ENCODE measurements at regions not wholly inside any gene's neighbourhood (a gene's known extent, or its start where the extent isn't known, plus 50 kb on each side); places are given as distances from the start of the nearest gene placed in this dataset.

DNA sequence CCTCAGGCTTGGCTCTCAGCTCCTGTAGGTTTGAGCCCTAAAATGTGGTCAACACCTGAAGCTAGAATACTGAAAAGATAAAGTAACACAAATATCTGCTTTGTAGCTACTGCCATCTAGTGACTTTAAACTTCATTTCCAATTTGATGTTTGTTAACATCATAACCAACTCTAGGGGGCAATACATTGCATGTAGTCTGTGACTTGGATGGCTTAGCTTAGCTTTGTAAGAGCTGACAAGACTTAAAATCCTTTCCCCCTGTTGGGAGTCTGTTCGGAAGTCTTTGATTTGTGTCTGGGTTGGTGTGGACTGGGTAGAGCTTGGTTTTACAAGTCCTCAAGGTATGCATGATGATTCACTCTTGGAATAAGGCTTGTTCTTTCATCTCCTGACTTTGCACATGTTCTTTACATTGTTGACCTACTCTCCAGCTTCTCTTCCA is 51.7 kb downstream of the SCN11A start:
- DNase-seq (ENCODE audit: low read depth), result peak; percentile 53

DNA sequence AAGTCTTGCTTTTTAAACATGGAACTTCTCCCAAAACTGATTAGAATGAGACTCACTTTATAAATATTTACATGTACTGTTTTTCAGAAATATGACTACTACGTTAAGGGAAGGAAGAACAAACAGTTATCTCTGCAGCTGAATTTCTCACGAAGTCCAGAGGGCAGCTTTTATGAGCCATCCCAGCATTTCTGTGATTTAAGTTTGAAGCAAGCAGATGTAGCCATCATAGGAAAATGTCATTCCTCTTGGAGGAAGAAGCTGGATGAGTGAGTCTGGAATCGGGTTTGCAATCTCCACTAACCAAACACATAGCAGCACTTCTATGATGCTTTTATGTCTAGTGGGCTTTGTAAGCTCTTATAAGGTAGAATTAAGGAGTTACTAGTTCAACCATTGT is 53.7 kb downstream of the SCN11A start:
- no peak for DNase-seq (ENCODE audit: low read depth)

DNA sequence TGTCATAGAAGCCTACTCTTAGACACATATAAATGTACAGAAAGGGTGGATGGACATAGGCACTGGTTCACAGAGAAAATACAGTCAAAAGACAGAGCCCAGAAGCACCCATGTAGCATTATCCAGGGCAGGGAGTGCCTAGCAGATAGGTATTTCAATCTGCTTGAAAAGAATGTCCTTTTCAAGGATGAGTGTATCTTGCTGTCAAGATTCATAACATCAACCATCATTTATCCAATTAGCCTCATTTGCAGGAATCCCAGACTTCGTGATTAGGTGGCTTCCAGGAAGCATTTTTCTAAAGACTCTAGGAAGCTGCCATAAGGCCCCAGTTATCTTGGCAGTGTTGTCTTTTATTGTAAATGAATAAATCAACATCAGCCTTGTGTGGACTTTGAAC is 55.6 kb downstream of the SCN11A start:
- no peak for DNase-seq (ENCODE audit: low read depth)

DNA sequence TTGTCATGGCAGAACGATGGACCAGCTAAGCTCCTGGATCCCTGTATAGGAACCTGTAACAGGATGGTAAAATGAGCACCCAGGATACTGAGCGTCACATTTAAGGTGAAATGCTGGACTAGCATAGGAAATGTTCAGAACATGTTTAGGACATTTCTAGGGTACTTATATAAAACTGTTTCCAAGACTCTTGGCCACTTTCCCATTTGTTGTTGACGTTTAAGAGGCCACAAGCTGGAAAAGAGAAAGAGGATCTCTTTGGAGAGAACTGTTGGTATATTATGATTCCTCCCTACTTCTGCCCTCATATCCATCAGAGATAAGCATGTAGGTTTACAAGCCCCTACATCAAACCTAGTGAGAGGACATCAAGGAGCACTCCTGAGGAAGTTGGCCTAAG is 57.5 kb downstream of the SCN11A start:
- DNase-seq (ENCODE audit: low read depth), result no peak

DNA sequence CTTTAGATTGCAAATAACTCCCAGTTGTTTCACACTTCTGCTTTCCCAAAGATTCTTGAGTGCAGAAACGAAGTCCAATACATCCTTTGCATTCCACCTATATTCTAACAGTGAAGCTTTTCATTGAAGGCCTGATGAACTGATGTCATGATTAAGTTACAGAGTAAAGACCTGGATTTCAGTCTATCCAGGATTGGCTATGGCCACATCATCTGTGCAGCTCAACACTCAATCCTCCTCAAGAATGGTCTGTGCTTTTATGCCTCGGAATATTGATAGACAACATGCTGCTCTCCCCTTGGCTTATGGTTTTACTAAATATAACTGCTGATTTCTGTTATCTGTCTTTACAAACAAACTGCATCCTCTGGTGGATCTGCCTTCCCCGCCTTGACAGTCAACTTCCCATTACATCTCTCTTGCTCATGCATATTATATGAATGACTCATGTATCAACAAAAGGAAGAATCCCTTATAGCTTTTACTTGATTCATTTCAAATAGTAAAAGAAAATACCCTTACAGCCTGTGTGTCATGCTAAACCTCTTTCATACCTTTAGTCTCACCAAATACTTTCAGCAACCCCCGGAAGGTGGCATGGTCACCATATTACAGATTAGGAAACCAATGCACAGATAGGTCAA is 59.5 kb downstream of the SCN11A start:
- DNase-seq (ENCODE audit: low read depth), result peak; percentile 39

DNA sequence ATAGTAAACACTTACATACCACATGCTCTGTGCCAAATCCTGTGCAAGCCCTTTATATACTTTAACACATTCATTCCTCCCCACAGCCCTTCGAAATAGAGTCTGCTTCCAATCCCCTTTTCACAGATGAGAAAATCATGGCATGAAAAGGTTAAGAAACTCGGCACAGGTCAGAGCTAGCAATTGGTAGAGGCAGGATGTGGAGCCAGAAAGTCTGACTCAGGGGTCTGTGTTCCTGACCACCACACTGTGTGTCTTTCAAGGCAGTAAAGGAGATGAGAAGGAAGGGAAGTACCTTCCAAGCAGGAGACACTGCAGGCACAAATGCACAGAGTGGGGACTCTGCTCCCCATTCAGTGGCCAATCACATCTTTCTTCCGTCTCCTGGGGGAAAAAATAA is 61.1 kb downstream of the SCN11A start:
- no peak for DNase-seq (ENCODE audit: low read depth)

DNA sequence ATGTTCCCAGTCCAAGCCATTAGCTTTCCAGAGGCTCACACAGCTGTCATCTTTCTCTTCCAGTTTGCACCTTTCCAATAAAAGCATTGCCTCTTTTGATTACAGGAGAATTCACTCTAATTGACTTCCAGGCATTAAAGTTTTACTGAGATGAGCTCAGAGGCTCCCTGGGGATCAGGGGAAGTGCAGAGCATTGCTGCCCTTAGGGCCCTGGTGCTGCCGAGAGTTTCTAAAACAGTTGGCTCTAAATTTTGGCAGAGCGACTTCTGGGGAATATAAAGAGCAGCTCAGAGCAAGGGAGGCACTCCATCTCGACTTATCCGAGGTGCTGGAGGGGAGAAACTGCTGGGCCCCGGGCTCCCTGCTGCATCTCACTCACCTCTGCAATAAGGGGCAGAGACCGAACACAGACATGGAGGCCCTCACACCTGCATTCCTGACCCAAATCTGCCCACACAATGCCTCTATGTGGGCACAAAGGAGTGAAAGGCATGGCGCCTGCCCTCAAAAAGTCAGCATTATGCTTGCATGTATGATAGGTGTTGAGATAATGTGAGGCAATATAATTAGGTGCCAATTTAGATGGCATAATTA is 61.7 kb downstream of the SCN11A start:
- DNase-seq (ENCODE audit: low read depth), result no peak

DNA sequence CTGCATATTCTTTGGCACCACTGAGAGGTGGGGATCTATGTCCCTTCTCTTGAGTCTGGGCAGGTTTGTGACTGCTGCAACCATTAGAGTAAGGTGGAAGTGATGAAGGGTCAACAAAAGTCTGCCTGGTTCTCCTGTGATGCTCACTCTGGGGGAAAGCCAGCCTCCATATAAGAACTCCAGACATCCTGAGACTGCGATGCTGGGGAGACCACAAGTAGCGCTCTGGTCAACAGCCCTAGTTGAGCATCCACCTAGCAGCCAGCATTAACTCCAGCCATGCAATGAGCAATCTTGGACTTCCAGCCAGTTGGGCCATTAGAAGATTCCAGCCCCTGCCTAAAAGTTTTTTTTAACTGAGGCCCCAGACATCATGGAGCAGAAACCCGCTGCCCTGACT is 62.8 kb downstream of the SCN11A start:
- DNase-seq (ENCODE audit: low read depth), result no peak

DNA sequence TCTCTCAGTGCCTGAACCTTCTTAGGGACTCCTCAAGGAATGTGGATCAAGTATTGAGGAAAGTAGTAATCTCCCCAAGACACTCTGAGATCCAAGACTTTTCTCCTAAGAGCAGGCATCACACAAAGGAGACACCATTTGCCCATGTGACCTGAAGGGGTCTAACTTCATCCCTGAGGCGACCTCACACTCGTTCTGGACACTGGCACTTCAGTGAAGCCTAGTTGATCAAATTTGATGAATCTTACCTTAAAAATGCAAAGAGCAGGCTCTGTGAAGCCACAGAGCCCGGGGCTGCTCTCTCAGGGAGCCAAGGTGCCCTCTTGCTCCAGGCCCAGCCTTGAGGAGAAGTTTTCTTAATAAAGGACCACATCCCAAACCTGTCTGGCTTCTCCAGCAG is 64.3 kb downstream of the SCN11A start:
- DNase-seq (ENCODE audit: low read depth), result no peak

DNA sequence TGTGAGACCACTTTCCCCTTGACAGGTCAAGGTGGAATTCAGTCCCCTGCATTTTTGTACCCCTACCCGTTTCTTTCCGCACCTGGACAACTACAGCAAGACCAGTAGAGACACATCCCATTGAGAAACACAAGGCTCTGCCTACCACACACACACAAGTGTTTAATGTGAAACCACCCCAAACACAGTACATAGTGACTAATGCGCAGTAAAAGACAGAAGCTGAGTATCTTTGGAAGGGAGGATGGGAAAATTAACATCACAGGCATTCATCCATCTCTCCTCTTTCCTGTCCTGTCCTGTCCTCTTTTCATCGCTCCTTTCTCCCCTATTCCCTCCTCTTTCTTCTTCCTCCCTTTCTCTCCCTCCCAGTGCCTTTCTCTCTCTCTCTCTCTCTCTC is 64.8 kb downstream of the SCN11A start:
- DNase-seq (ENCODE audit: low read depth), result no peak

DNA sequence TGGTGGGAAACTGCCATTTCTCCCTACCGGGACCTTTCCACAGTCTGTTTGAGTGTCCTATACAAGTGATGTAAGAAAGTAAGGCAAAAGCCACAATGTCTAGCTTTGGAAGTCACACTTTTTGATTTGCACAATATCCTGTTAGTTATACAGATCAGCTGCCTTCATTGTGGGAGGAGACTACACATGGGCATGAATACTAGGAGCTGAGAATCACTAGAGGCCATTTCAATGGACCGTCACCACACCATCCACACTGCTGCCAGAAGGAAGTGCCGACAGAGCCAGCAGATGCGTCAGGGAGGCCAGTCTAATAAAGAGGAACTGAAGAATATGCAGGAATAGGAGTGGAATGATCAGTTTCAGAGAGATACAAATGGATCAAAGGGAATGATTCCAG is 65.8 kb downstream of the SCN11A start:
- no peak for DNase-seq (ENCODE audit: low read depth)

DNA sequence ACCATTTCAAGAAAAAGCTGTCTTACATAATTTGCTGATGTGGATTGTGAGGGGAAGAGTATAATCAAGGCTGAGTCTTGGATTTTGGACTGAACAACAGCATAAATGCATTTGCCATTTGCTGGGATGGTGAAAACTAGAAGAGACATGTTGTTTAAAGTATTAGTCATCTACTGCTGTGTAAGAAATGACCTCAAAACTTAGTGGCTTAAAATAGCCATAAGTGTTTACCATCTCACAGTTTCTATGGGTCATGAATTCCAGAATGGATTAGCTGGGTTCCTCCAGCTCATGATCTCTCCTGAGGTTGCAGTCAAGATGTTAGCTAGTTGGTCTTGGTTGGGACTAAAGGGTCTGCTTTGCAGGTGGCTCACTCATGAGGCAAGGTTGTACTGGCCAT is 66.2 kb downstream of the SCN11A start:
- DNase-seq (ENCODE audit: low read depth), result no peak

DNA sequence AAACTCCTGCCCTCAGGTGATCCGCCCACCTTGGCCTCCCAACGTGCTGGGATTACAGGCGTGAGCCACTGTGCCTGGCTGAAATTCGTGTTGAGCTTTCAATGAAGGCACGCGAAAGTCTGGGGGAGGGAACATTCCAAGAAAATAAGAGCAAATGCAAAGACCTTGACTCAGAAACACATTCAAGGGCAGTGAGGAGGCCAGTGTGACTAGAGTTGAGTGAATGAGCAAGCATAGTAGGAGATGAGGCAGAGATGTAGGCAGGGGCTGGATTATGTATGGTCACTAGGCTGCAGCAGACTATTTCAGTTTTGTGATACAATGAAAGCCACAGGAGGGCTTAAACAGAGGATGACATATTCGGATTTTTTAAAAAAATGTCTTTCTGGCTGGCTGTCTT is 67.0 kb downstream of the SCN11A start:
- DNase-seq (ENCODE audit: low read depth), result no peak

DNA sequence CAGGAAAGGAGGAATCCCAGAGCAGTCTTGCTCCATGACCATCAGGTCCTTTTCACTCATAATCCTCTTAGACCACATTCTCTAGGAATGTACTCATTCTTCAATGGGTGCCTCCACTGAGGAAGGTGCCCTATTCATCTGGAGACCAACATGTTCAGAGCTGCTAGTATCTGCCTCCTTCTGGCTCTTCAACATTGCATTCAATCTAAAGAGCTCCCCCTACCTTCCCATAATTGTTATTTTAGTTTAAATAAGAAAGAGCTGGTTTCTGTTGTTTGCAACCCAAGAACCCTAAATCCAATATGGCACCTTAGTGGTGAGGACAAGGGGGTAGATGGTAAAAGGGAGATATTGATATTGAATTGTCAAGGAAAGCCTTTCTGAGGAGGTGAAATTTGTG is 67.6 kb downstream of the SCN11A start:
- no peak for DNase-seq (ENCODE audit: low read depth)

DNA sequence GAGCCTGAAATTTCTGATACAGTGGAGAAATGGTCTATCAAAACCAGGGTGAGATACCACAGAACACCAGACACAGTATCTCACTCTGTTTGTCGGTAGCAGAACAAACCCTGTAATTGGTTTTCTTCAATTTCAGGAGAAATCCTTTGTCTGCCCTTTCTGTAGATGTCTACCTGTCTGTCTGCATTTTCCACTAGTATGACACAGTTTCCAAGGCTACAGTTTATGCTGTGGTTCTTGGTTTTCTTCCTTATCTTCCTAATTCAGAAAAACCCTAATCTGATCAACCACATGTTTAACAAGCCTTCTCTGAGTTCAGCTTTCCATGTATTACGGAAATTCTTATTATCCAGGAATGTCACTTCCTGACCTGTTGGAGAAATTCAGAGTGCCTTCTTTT is 70.8 kb downstream of the SCN11A start:
- DNase-seq (ENCODE audit: low read depth), result no peak

DNA sequence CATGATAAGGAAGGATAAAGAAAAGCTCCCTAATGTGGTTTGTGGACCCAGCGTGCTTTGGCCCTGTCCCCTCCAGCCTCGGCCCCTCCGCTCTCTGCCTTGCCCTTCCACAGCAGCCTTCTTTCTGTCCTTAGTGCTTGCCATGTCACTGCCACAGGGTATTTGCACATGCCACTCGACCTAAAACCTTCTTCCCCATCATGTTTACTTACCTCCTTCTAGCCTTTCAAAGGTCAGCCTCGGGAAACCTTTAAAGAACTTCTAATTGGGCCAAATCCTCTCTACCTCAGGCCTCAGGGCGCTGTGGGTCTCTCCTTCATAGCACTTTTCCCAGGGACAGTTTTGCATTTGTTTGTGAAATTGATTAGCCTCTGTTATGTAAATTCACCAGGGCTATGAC is 73.0 kb downstream of the SCN11A start:
- no peak for DNase-seq (ENCODE audit: low read depth)

DNA sequence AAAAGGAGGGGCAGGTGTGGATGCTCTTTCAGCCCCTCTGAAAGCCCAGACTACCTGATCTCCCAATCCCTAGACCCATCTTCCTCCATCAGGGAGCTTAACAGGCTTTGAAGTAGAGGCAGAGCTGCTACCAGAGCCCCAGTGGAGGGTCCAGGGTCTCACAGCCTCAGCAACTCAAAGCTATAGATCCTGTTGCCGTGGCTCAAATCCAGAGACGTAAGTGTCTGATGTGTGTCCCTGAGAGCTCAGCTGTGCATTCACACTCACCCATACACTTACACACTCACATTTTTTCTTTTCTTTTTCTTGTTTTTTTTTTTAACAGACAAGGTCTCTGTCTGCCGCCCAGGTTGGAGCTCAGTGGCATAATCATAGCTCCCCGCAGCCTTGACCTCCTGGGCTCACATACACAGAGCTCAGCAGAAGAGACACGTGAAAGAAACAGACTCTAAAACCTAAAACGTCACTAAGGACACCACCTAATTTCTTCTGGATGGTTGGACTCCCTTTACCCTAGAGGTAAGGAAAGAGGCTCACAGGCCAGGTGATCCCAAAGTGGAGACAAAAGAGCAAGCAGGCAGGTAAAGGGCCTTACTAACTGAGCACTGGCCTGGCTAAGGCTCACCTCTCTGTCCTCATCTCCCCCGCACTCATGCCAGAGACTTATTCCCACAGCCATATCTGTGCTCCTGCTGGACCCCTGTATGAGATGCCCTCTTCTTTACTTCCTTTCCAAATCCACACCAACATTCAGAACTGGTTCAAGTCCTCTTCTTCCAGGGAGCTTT is 80.7 kb downstream of the SCN11A start:
- DNase-seq (ENCODE audit: low read depth), result no peak

DNA sequence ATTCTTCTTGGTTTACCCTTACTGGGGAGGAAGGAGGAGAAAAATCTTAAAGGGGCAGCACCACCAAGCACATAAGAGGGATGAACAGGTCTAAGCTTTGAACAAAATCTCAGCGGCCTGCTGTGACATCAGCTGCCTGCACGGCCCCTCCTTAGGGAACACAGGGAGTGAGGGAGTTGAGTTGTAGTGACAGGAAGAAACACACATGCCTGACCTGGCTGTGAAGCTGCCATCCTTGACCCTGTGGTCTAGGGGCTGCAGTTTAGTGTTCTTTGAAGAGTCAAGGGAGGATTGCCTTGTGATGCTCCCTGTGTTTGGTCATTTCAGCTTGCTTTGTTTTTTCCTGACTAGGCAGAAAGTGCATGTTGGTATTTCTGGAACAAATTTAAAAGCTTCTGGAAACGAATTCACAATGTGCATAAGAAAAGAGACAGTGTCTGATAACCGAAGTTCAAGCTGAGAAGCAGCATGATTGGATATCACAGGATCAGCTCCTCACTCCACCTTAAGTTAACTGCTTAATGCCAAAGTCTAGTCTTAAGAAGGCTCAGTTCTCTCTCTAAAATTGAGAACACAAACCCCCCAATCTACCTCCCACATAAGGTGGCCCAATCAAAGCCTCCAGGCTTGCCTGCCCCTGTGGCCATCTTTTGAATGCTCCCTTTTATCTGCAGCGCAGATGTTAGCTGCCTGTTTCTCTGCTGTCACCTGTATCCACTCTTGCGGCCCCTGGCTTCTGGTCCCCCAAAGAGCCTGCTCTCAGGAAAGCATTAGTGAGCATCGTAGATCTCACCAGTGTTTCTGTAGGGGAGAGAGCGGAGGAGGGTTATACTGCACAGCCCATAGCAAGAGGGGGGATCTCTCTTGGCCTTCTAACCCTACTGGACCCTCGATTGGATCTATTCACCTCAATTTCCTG is 82.2 kb downstream of the SCN11A start:
- no peak for DNase-seq (ENCODE audit: low read depth)

DNA sequence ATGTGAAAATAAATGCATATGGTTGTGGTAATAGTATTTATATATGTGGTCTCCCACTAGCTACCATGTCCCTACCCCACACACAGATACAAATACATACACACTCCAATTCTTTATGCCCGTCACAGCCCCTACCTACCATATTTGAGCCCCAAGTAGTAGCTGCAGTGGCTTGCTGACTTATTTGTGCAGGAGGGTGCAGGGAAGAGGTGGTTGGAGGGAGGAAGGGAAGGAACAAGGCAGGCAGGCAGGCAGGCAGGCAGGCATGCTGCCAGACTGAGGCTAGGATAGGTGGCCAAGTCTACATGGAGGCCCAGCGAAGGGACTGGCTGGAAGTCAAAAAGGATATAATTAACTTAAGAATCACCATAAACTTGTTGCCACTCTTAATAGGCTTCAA is 82.9 kb downstream of the SCN11A start:
- DNase-seq (ENCODE audit: low read depth), result no peak

DNA sequence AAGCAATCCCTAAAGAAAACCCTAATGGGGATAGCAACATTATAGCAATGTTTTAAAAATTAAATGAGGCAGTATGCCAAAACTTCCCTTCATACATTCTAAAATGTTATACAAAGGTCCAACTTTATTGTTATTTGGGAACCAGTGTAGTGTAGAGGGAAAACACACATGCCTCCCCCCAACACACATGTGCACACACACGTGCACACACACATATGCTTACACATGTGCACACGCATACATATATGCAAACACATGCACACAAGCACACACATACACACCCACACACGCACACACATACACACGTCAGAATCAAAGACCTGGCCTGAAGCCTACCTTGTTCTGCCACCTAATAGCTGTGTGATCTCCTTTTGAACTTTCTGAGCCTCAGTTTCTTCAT is 83.3 kb downstream of the SCN11A start:
- no peak for DNase-seq (ENCODE audit: low read depth)

DNA sequence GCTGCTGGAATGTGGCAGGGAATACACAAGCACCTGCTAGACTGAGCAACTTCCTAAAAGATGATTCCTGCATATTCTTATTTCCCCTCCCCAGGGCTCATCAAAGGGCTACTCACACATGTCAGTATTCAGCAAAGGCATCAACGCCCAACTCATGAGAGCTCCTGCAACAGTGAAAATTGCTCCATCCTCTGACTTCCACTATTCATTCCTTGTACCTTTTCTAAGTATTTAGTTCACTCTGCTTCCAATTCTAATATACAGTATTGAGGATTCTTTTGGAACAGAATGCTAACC is 84.1 kb downstream of the SCN11A start:
- no peak for DNase-seq (ENCODE audit: low read depth)

DNA sequence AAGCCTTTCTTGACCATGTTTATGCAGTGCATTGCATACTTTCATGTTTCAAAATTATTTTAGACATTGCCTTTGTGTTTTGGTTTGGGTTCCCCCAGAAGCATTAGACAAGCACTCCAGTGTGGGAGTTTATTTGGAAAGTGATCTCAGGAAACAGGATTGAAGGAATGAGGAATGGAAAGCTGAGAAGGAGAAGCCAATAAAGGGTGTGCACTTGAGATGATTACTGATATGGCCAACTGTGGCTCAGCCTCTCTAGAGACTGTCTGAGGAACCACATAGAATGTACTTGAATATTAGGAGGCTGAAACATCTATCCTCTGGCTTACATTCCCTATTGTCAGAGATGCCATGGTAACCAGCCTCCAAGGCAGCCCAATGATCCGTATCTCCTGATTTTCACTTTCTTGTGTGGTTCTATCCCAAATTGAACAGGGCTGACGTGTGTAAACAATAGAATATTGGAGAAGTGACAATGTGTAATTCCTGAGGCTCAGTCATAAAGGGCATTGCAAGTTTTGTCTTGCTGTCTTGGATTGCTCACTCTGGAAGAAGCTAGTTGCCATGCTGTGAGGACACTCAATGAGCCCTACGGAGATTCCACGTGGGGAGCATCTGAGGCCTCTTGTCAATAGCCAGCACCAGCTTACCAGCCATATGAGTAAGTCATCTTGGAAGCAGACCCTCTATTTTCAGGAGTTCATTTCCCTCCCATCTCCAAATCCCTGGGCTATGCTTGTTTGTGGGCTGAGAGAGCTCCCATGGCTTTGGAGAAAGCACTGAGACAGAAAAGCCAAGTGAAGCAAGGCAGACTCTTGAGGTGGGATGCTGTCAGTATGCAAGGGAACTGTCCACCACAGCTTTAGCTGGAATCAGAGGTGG is 84.7 kb downstream of the SCN11A start:
- no peak for DNase-seq (ENCODE audit: low read depth)
